Stimulated activated CD4-positive, alpha-beta T cell treated with anti-CD3 and anti-CD28 coated beads, Interleukin-2, amount 100 ng/mL, for 24 hours (primary cell): ENCODE measurements at regions not wholly inside any gene's neighbourhood (a gene's known extent, or its start where the extent isn't known, plus 50 kb on each side); places are given as distances from the start of the nearest gene placed in this dataset.

Experiments used
- DNase-seq, 2 donors: peaks; one replicate each; pipeline ENCODE4 v3.0.0-alpha.2; 2020

GRCh38 chr22:49620666-49621065 lies 207.0 kb downstream of the BRD1 start:
- no peak for DNase-seq

- DNase-seq = no peak
These were observed 207.6 kb downstream of the BRD1 start for GRCh38 chr22:49620003-49620556.

GRCh38 chr22:49619301-49619700 lies 208.4 kb downstream of the BRD1 start:
- DNase-seq = no peak

- no peak for DNase-seq
These were observed 209.1 kb downstream of the BRD1 start for GRCh38 chr22:49618677-49618953.

GRCh38 chr22:49617866-49618676 lies 209.6 kb downstream of the BRD1 start:
- no peak for DNase-seq

GRCh38 chr22:49617264-49617663 lies 210.4 kb downstream of the BRD1 start:
- no peak for DNase-seq

GRCh38 chr22:49616356-49617231 lies 211.1 kb downstream of the BRD1 start:
- DNase-seq = no peak

- no peak for DNase-seq
These were observed 212.4 kb downstream of the BRD1 start for GRCh38 chr22:49614966-49615965.

- DNase-seq = no peak
These were observed 214.0 kb downstream of the BRD1 start for GRCh38 chr22:49613511-49614270.

- no peak for DNase-seq
These were observed 214.6 kb downstream of the BRD1 start for GRCh38 chr22:49613108-49613507.

- DNase-seq = no peak
These were observed 218.3 kb downstream of the BRD1 start for GRCh38 chr22:49609207-49609876.

- no peak for DNase-seq
These were observed 219.0 kb downstream of the BRD1 start for GRCh38 chr22:49608660-49609059.

- DNase-seq = no peak
These were observed 219.4 kb downstream of the BRD1 start for GRCh38 chr22:49608228-49608627.

- DNase-seq = no peak
These were observed 219.9 kb downstream of the BRD1 start for GRCh38 chr22:49607821-49608220.

GRCh38 chr22:49606562-49607290 lies 220.9 kb downstream of the BRD1 start:
- no peak for DNase-seq

- DNase-seq = no peak
These were observed 222.9 kb downstream of the BRD1 start for GRCh38 chr22:49604732-49605302.

GRCh38 chr22:49603016-49603415 lies 224.7 kb downstream of the BRD1 start:
- DNase-seq = no peak

- DNase-seq = no peak
These were observed 225.2 kb downstream of the BRD1 start for GRCh38 chr22:49602481-49602880.

GRCh38 chr22:49601614-49602321 lies 225.9 kb downstream of the BRD1 start:
- DNase-seq = no peak
